HCT116 (cell line): ENCODE measurements at regions not wholly inside any gene's neighbourhood (a gene's known extent, or its start where the extent isn't known, plus 50 kb on each side); places are given as distances from the start of the nearest gene placed in this dataset.

Source experiments
- ELF1 ChIP-seq: IDR thresholded peaks from 2 replicates; pipeline ENCODE4 v1.6.1; 2012; ENCODE audit warnings: low read depth, borderline replicate concordance
- EZH2 ChIP-seq: fragments of 200-600 bp; sonication (generic); IDR thresholded peaks from 2 replicates; pipeline ENCODE4 v1.6.1; 2017; ENCODE audit warnings: antibody characterized with exemption, mixed run types
- EZH2phosphoT487 ChIP-seq: fragments of 200-600 bp; IDR thresholded peaks from 2 replicates; pipeline ENCODE4 v1.6.1; 2018; ENCODE audit warnings: antibody characterized with exemption, borderline replicate concordance
- POLR2A ChIP-seq: IDR thresholded peaks from 2 replicates; pipeline ENCODE4 v1.7.0; 2011; ENCODE audit warnings: borderline replicate concordance; ENCODE audit not compliant: insufficient read depth, insufficient read length; ENCODE audit errors: extremely low read depth
- POLR2AphosphoS5 ChIP-seq: IDR thresholded peaks from 2 replicates; pipeline ENCODE4 v1.6.1; 2011; ENCODE audit warnings: mild to moderate bottlenecking, low read depth, low read length, moderate library complexity
- TCF7L2 ChIP-seq: IDR thresholded peaks from 2 replicates; pipeline ENCODE4 v1.7.0; 2011; ENCODE audit warnings: borderline replicate concordance, inconsistent platforms; ENCODE audit not compliant: insufficient read depth, insufficient read length; ENCODE audit errors: extremely low read depth
- TF ChIP-seq, protein P1 (sequence below): IDR thresholded peaks from 2 replicates; pipeline ENCODE4 v1.6.1; 2012
- TF ChIP-seq, protein P2 (sequence below), 3 experiments: fragments of 200-600 bp in 1 of 3; sonication (generic) in 1 of 3; IDR thresholded peaks in 2 of 3; conservative IDR thresholded peaks in 1 of 3; 2 replicates each; pipeline ENCODE4 v1.5.1; 2012 to 2017; ENCODE audit warnings: low read depth in 2 of 3, low read length in 2 of 3, antibody characterized with exemption in 1 of 3, borderline replicate concordance in 1 of 3, control low read depth in 1 of 3, mild to moderate bottlenecking in 1 of 3, mixed read lengths in 1 of 3, mixed run types in 1 of 3, moderate library complexity in 1 of 3; ENCODE audit not compliant: insufficient read depth in 1 of 3
- TF ChIP-seq, protein P3 (sequence below): IDR thresholded peaks from 2 replicates; pipeline ENCODE4 v1.6.1; 2012

- TF ChIP-seq POLR2AphosphoS5 (no peak), EZH2phosphoT487 (no peak), EZH2 (no peak), POLR2A (no peak), ELF1 (no peak), TCF7L2 (no peak)
- TF ChIP-seq, protein P1, sequence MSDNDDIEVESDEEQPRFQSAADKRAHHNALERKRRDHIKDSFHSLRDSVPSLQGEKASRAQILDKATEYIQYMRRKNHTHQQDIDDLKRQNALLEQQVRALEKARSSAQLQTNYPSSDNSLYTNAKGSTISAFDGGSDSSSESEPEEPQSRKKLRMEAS: no peak
- TF ChIP-seq, protein P2, sequence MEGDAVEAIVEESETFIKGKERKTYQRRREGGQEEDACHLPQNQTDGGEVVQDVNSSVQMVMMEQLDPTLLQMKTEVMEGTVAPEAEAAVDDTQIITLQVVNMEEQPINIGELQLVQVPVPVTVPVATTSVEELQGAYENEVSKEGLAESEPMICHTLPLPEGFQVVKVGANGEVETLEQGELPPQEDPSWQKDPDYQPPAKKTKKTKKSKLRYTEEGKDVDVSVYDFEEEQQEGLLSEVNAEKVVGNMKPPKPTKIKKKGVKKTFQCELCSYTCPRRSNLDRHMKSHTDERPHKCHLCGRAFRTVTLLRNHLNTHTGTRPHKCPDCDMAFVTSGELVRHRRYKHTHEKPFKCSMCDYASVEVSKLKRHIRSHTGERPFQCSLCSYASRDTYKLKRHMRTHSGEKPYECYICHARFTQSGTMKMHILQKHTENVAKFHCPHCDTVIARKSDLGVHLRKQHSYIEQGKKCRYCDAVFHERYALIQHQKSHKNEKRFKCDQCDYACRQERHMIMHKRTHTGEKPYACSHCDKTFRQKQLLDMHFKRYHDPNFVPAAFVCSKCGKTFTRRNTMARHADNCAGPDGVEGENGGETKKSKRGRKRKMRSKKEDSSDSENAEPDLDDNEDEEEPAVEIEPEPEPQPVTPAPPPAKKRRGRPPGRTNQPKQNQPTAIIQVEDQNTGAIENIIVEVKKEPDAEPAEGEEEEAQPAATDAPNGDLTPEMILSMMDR (IDR thresholded peaks at IDR 0.05 in 2 of 3, conservative IDR thresholded peaks at IDR 0.05 in 1 of 3; ENCODE audit: borderline replicate concordance in 1 of 3, insufficient read depth in 1 of 3, low read depth in 2 of 3, low read length in 2 of 3): no peak
- TF ChIP-seq, protein P3, sequence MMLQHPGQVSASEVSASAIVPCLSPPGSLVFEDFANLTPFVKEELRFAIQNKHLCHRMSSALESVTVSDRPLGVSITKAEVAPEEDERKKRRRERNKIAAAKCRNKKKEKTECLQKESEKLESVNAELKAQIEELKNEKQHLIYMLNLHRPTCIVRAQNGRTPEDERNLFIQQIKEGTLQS: no peak
These were observed 329.9 kb downstream of the TECRL start for GRCh38 chr4:64079316-64079715.
